ENCODE measurements at regions not wholly inside any gene's neighbourhood (a gene's known extent, or its start where the extent isn't known, plus 50 kb on each side); places are given as distances from the start of the nearest gene placed in this dataset.
"Not testable (repeated sequence)": the region's sequence is repeated elsewhere in the genome, so short reads cannot be mapped to it uniquely, and the experiment has no call there.

GRCh38 chr1:173300061-173301044 is 93.2 kb upstream of the TNFSF4 start:
- DNase-seq (no peak), ATAC-seq (peak; percentile 31)

- no peak for DNase-seq
- no peak for ATAC-seq
These were observed 94.4 kb upstream of the TNFSF4 start for GRCh38 chr1:173301507-173301906.

GRCh38 chr1:173302366-173302765 is 95.2 kb upstream of the TNFSF4 start:
- ATAC-seq: no peak
- DNase-seq: no peak

GRCh38 chr1:173302890-173303829 is 96.0 kb upstream of the TNFSF4 start:
- DNase-seq (no peak), ATAC-seq (no peak)

GRCh38 chr1:173303984-173304383 is 96.9 kb upstream of the TNFSF4 start:
- ATAC-seq: no peak

GRCh38 chr1:173304529-173305227 is 97.5 kb upstream of the TNFSF4 start:
- no peak for DNase-seq
- no peak for ATAC-seq

More at GRCh38 chr1:173303984-173304383, 96.9 kb upstream of the TNFSF4 start:
- DNase-seq: no peak

- DNase-seq: no peak
- ATAC-seq: no peak
These were observed 100.7 kb upstream of the TNFSF4 start for GRCh38 chr1:173307845-173308244.

- DNase-seq: no peak
- no peak for ATAC-seq
These were observed 107.5 kb upstream of the TNFSF4 start for GRCh38 chr1:173314656-173315055.

GRCh38 chr1:173315296-173315695 is 108.2 kb upstream of the TNFSF4 start:
- DNase-seq (no peak), ATAC-seq (no peak)

GRCh38 chr1:173318788-173319187 is 111.7 kb upstream of the TNFSF4 start:
- ATAC-seq: no peak

GRCh38 chr1:173324352-173324751 is 117.2 kb upstream of the TNFSF4 start:
- not testable (repeated sequence) for DNase-seq, ATAC-seq

More at GRCh38 chr1:173318788-173319187, 111.7 kb upstream of the TNFSF4 start:
- DNase-seq: no peak

- not testable (repeated sequence) for ATAC-seq, DNase-seq
These were observed 120.9 kb upstream of the TNFSF4 start for GRCh38 chr1:173327987-173328386.

GRCh38 chr1:173328961-173329360 is 121.8 kb upstream of the TNFSF4 start:
- DNase-seq (no peak), ATAC-seq (no peak)

- ATAC-seq: no peak
- no peak for DNase-seq
These were observed 122.6 kb upstream of the TNFSF4 start for GRCh38 chr1:173329726-173330125.

- ATAC-seq: no peak
- DNase-seq: no peak
These were observed 123.2 kb upstream of the TNFSF4 start for GRCh38 chr1:173330149-173330951.

- DNase-seq: not testable (repeated sequence)
- ATAC-seq: peak; percentile 38
These were observed 123.9 kb upstream of the TNFSF4 start for GRCh38 chr1:173330952-173331548.

- ATAC-seq: no peak
- no peak for DNase-seq
These were observed 124.9 kb upstream of the TNFSF4 start for GRCh38 chr1:173332026-173332425.

GRCh38 chr1:173333581-173333980 is 126.5 kb upstream of the TNFSF4 start:
- peak; percentile 79 for ATAC-seq

GRCh38 chr1:173337126-173337525 is 130.0 kb upstream of the TNFSF4 start:
- ATAC-seq (no peak), DNase-seq (no peak)

More at GRCh38 chr1:173333581-173333980, 126.5 kb upstream of the TNFSF4 start:
- no peak for DNase-seq

GRCh38 chr1:173341307-173341706 is 134.2 kb upstream of the TNFSF4 start:
- DNase-seq: no peak
- no peak for ATAC-seq

- ATAC-seq (no peak), DNase-seq (no peak)
These were observed 134.8 kb upstream of the TNFSF4 start for GRCh38 chr1:173341971-173342370.
